Hepatocyte (in vitro differentiated cells): ENCODE measurements at regions not wholly inside any gene's neighbourhood (a gene's known extent, or its start where the extent isn't known, plus 50 kb on each side); places are given as distances from the start of the nearest gene placed in this dataset.

Source experiments
- CTCF ChIP-seq: fragments of 200-600 bp; sonication (generic); IDR thresholded peaks from 2 replicates; pipeline ENCODE4 v1.5.1; 2016; ENCODE audit warnings: antibody characterized with exemption, mild to moderate bottlenecking; ENCODE audit not compliant: poor library complexity
- EZH2 ChIP-seq: fragments of 200-600 bp; sonication (generic); IDR thresholded peaks from 2 replicates; pipeline ENCODE4 v1.6.1; 2016; ENCODE audit warnings: antibody characterized with exemption, mild to moderate bottlenecking, borderline replicate concordance
- EZH2phosphoT487 ChIP-seq: fragments of 200-600 bp; sonication (generic); IDR thresholded peaks from one replicate; pipeline ENCODE4 v1.6.1; 2018; ENCODE audit warnings: antibody characterized with exemption, mild to moderate bottlenecking, low read depth, moderate library complexity; ENCODE audit not compliant: unreplicated experiment, severe bottlenecking

GRCh38 chr5:124888050-124888506 lies 141.6 kb upstream of the ZNF608 start:
- TF ChIP-seq CTCF (peak; percentile 10), EZH2 (no peak), EZH2phosphoT487 (no peak)
